Lower lobe of right lung (tissue), 2 donors: ENCODE measurements at regions not wholly inside any gene's neighbourhood (a gene's known extent, or its start where the extent isn't known, plus 50 kb on each side); places are given as distances from the start of the nearest gene placed in this dataset.

ENCODE experiments used
- ATAC-seq, 2 donors: fragments of 200-7000 bp; cut with Tn5 transposase; one replicate each; pipeline ENCODE4 v1.9.1; 2020 to 2022; ENCODE audit warnings: mild to moderate bottlenecking in 2 of 2, moderate library complexity in 2 of 2
- DNase-seq: peaks from one replicate; pipeline ENCODE4 v3.0.0-alpha.2; 2020
- H3K27ac ChIP-seq: fragments of 200-600 bp; one replicate; pipeline ENCODE4 v1.8.0; 2022
- H3K27me3 ChIP-seq: fragments of 200-600 bp; one replicate; pipeline ENCODE4 v1.8.0; 2022; ENCODE audit warnings: low read depth
- H3K36me3 ChIP-seq: fragments of 200-600 bp; one replicate; pipeline ENCODE4 v1.8.0; 2022; ENCODE audit warnings: mild to moderate bottlenecking
- H3K4me1 ChIP-seq: fragments of 200-600 bp; one replicate; pipeline ENCODE4 v1.8.0; 2022
- H3K4me3 ChIP-seq: fragments of 200-600 bp; one replicate; pipeline ENCODE4 v1.8.0; 2022; ENCODE audit warnings: mild to moderate bottlenecking
- H3K9me3 ChIP-seq: fragments of 200-600 bp; one replicate; pipeline ENCODE4 v1.8.0; 2022
- CTCF ChIP-seq: fragments of 200-600 bp; IDR thresholded peaks from one replicate; pipeline ENCODE4 v1.8.0; 2022; ENCODE audit warnings: antibody characterized with exemption, mild to moderate bottlenecking
- intact Hi-C: fragments of 100-400 bp; cut with DNase I; formaldehyde crosslinking; loops from one replicate; pipeline ENCODE4 v1.11.0; 2022
- donor health status: DM: no; HTN: yes; CAD: no; lungs with severe emphysema.

- Histone ChIP-seq H3K36me3 (no peaks in the 10 kb centered on the region), H3K4me3 (no peak overlapping the region), H3K9me3 (no peaks in the 10 kb centered on the region), H3K27ac (no peak overlapping the region), H3K27me3 (peaks cover 17% of the 10 kb centered on the region), H3K4me1 (no peaks in the 10 kb centered on the region)
- no peak for TF ChIP-seq CTCF
- ATAC-seq (no peak), DNase-seq (no peak)
- intact Hi-C loops = no loop called here
Measured at GRCh38 chr9:126270556-126270955, 56.1 kb upstream of the MVB12B start.

- no peaks in the 10 kb centered on the region for H3K4me1 ChIP-seq
- no peak for TF ChIP-seq CTCF
- no peak overlapping the region for H3K27ac ChIP-seq
- DNase-seq (no peak), ATAC-seq (no peak)
- intact Hi-C loops = no loop called here
- H3K36me3 ChIP-seq = no peaks in the 10 kb centered on the region
- H3K9me3 ChIP-seq = no peaks in the 10 kb centered on the region
- peaks cover 8% of the 10 kb centered on the region for H3K27me3 ChIP-seq
- H3K4me3 ChIP-seq = no peak overlapping the region
Measured at GRCh38 chr9:126275386-126276001, 51.1 kb upstream of the MVB12B start.

GRCh38 chr9:126276056-126276728 lies 50.4 kb upstream of the MVB12B start:
- Histone ChIP-seq H3K27ac (no peak overlapping the region), H3K36me3 (no peaks in the 10 kb centered on the region), H3K4me1 (no peaks in the 10 kb centered on the region), H3K27me3 (peaks cover 8% of the 10 kb centered on the region), H3K9me3 (no peaks in the 10 kb centered on the region), H3K4me3 (no peak overlapping the region)
- no peak for DNase-seq
- TF ChIP-seq CTCF = no peak
- intact Hi-C loops = no loop called here
- no peak for ATAC-seq
